KMS-11 (cell line): ENCODE measurements at regions not wholly inside any gene's neighbourhood (a gene's known extent, or its start where the extent isn't known, plus 50 kb on each side); places are given as distances from the start of the nearest gene placed in this dataset.

Experiments used
- H2AFZ ChIP-seq: fragments of 200-600 bp; sonication (generic); 2 replicates; pipeline ENCODE4 v1.6.1; 2016; ENCODE audit warnings: antibody characterized with exemption, mixed run types, low read depth
- H3K27ac ChIP-seq: fragments of 200-600 bp; sonication (generic); 2 replicates; pipeline ENCODE4 v1.6.1; 2016; ENCODE audit warnings: mild to moderate bottlenecking, mixed run types
- H3K27me3 ChIP-seq: fragments of 200-600 bp; sonication (generic); 2 replicates; pipeline ENCODE4 v1.6.1; 2017; ENCODE audit warnings: mild to moderate bottlenecking, low read depth, mixed run types, moderate library complexity; ENCODE audit not compliant: insufficient read depth
- H3K36me3 ChIP-seq: fragments of 200-600 bp; sonication (generic); 2 replicates; pipeline ENCODE4 v1.6.1; 2017; ENCODE audit warnings: mild to moderate bottlenecking, mixed run types; ENCODE audit not compliant: insufficient read depth
- H3K4me1 ChIP-seq: fragments of 200-600 bp; sonication (generic); 2 replicates; pipeline ENCODE4 v1.6.1; 2016; ENCODE audit warnings: mild to moderate bottlenecking, low read depth, mixed run types; ENCODE audit not compliant: poor library complexity, severe bottlenecking
- H3K4me2 ChIP-seq: fragments of 200-600 bp; sonication (generic); 2 replicates; pipeline ENCODE4 v1.7.0; 2016; ENCODE audit warnings: mild to moderate bottlenecking, mixed run types
- H3K4me3 ChIP-seq: fragments of 200-600 bp; sonication (generic); IDR thresholded peaks from 2 replicates; pipeline ENCODE4 v1.6.1; 2017; ENCODE audit warnings: low read depth, low read length, mixed read lengths; ENCODE audit not compliant: insufficient read depth
- H3K79me2 ChIP-seq: fragments of 200-600 bp; sonication (generic); 2 replicates; pipeline ENCODE4 v1.6.1; 2016; ENCODE audit warnings: low read depth, mixed run types; ENCODE audit not compliant: insufficient read depth
- H3K9ac ChIP-seq: fragments of 200-600 bp; sonication (generic); 2 replicates; pipeline ENCODE4 v1.6.1; 2016; ENCODE audit warnings: mild to moderate bottlenecking, mixed run types
- H4K20me1 ChIP-seq: fragments of 200-600 bp; sonication (generic); 2 replicates; pipeline ENCODE4 v1.6.1; 2016; ENCODE audit warnings: mild to moderate bottlenecking, mixed run types; ENCODE audit not compliant: insufficient read depth
- TF ChIP-seq, protein P1 (sequence below): fragments of 200-600 bp; sonication (generic); conservative IDR thresholded peaks from 2 replicates; pipeline ENCODE4 v1.6.1; 2017; ENCODE audit warnings: low read depth, mild to moderate bottlenecking, antibody characterized with exemption, low read length, moderate library complexity, mixed read lengths

DNA sequence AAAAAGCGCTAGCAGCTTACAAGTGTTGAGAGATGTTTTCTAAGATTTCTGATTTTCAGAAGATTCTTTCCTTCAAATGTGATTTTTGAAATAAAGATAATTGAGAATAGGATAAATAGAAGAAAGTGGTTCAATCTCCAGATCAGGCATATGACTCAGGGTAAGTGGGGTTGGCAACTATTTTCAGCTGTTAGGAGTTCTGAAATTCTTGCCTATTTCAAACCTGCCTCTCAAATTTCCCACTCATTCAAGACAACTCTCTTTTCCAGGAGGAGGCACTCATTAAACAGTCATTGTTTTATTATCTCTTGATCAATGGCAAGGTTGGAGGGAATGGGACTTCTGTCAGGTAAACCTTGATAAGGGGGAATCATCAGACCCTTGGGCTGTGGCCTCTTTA lies 138.9 kb downstream of the HNMT start:
- Histone ChIP-seq H3K9ac (no peak overlapping the region), H4K20me1 (no peaks in the 10 kb centered on the region), H3K79me2 (no peaks in the 10 kb centered on the region), H2AFZ (no peak overlapping the region), H3K4me1 (no peaks in the 10 kb centered on the region), H3K27me3 (no peaks in the 10 kb centered on the region), H3K36me3 (no peaks in the 10 kb centered on the region), H3K4me2 (no peak overlapping the region), H3K4me3 (no peak overlapping the region), H3K27ac (no peak overlapping the region)
- TF ChIP-seq, protein P1, sequence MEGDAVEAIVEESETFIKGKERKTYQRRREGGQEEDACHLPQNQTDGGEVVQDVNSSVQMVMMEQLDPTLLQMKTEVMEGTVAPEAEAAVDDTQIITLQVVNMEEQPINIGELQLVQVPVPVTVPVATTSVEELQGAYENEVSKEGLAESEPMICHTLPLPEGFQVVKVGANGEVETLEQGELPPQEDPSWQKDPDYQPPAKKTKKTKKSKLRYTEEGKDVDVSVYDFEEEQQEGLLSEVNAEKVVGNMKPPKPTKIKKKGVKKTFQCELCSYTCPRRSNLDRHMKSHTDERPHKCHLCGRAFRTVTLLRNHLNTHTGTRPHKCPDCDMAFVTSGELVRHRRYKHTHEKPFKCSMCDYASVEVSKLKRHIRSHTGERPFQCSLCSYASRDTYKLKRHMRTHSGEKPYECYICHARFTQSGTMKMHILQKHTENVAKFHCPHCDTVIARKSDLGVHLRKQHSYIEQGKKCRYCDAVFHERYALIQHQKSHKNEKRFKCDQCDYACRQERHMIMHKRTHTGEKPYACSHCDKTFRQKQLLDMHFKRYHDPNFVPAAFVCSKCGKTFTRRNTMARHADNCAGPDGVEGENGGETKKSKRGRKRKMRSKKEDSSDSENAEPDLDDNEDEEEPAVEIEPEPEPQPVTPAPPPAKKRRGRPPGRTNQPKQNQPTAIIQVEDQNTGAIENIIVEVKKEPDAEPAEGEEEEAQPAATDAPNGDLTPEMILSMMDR, result no peak

DNA sequence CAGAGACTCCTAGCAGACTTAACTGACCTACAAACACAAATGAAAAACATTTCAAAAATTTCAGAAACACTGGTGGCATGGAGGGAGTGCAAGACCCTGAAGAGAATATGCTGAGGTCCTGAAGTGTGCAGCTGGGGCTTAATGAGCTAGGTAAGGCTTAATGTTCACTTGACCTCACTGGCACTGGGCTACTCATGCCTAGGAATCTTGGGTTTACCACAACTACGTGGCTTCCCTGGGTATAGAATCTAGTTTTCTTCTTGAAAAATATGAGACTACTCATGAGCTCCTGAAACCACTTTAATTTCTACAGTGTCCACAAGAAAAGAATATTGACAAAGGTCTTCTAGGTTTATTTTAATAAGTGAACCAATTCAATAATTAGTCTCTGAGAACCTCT lies 139.8 kb downstream of the HNMT start:
- Histone ChIP-seq H3K27ac (no peak overlapping the region), H3K4me2 (no peak overlapping the region), H3K9ac (no peak overlapping the region), H3K79me2 (no peaks in the 10 kb centered on the region), H3K4me1 (no peaks in the 10 kb centered on the region), H3K27me3 (no peaks in the 10 kb centered on the region), H3K36me3 (no peaks in the 10 kb centered on the region), H2AFZ (no peak overlapping the region), H3K4me3 (no peak overlapping the region), H4K20me1 (no peaks in the 10 kb centered on the region)
- TF ChIP-seq, protein P1, result no peak

- Histone ChIP-seq H3K9ac (no peak overlapping the region), H3K27me3 (no peaks in the 10 kb centered on the region), H3K27ac (no peak overlapping the region), H4K20me1 (no peaks in the 10 kb centered on the region), H3K4me2 (no peak overlapping the region), H3K36me3 (no peaks in the 10 kb centered on the region), H3K4me3 (no peak overlapping the region), H3K4me1 (no peaks in the 10 kb centered on the region), H3K79me2 (no peaks in the 10 kb centered on the region), H2AFZ (no peak overlapping the region)
- TF ChIP-seq, protein P1, result no peak
Observed at GRCh38 chr2:138105358-138105757, 141.1 kb downstream of the HNMT start.

DNA sequence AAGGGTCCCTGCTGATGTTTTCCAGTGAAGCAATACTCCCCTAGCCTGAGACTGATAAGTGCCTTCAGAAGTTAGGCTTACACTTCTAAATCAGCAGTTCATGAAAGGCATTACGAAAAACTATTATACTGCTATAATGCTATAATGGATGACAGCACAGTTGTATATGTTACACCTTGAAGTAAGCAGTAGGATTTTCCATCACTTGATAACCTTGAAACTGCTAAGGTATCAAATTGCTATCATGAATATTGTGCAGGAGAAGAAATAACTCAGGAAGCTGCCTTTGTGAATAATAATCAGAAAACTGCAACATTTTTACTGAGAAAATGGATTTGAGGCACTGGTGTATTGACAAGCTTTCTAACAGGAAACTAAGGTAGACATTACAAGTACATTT lies 142.3 kb downstream of the HNMT start:
- Histone ChIP-seq H3K27me3 (no peaks in the 10 kb centered on the region), H3K9ac (no peak overlapping the region)

More for the DNA sequence above, 142.3 kb downstream of the HNMT start:
- Histone ChIP-seq H3K27ac (no peak overlapping the region), H3K4me1 (no peaks in the 10 kb centered on the region), H3K4me2 (no peak overlapping the region), H3K36me3 (no peaks in the 10 kb centered on the region), H2AFZ (no peak overlapping the region), H3K79me2 (no peaks in the 10 kb centered on the region), H4K20me1 (no peaks in the 10 kb centered on the region), H3K4me3 (no peak overlapping the region)
- TF ChIP-seq, protein P1, result no peak
